Thoracic aorta (tissue), 2 donors: ENCODE measurements at regions not wholly inside any gene's neighbourhood (a gene's known extent, or its start where the extent isn't known, plus 50 kb on each side); places are given as distances from the start of the nearest gene placed in this dataset.

ENCODE experiments used
- ATAC-seq: fragments of 150-250 bp; one replicate; pipeline ENCODE4 v1.8.0; 2017; ENCODE audit warnings: low read depth; ENCODE audit not compliant: insufficient number of reproducible peaks, low FRiP score
- DNase-seq: peaks from one replicate; pipeline ENCODE4 v3.0.0-alpha.2; 2020; ENCODE audit warnings: low spot score
- H3K27ac ChIP-seq, 2 donors: fragments of 200-600 bp; sonication (generic); 1 replicate in 1 of 2; 2 replicates in 1 of 2; pipeline ENCODE4 v1.5.1; 2016; ENCODE audit warnings: mild to moderate bottlenecking in 2 of 2, moderate library complexity in 2 of 2
- H3K27me3 ChIP-seq: fragments of 200-600 bp; sonication (generic); replicated peaks from 2 replicates; pipeline ENCODE4 v1.6.0; 2016; ENCODE audit warnings: mild to moderate bottlenecking; ENCODE audit not compliant: insufficient read depth
- H3K36me3 ChIP-seq: fragments of 200-600 bp; sonication (generic); one replicate; pipeline ENCODE4 v1.5.1; 2016
- H3K4me1 ChIP-seq, 2 donors: fragments of 200-600 bp; sonication (generic); 1 replicate in 1 of 2; 2 replicates in 1 of 2; pipeline versions ENCODE4 v1.5.1 to v1.6.0; 2016; ENCODE audit warnings: low read depth in 2 of 2, mild to moderate bottlenecking in 1 of 2; ENCODE audit not compliant: control insufficient read depth in 1 of 2
- H3K4me3 ChIP-seq: fragments of 200-600 bp; sonication (generic); 2 replicates; pipeline ENCODE4 v1.5.1; 2016; ENCODE audit warnings: mild to moderate bottlenecking
- H3K9me3 ChIP-seq: fragments of 200-600 bp; sonication (generic); 2 replicates; pipeline ENCODE4 v1.5.1; 2016
- CTCF ChIP-seq: fragments of 200-600 bp; sonication (generic); IDR thresholded peaks from one replicate; pipeline ENCODE4 v1.5.1; 2019; ENCODE audit warnings: antibody characterized with exemption

DNA sequence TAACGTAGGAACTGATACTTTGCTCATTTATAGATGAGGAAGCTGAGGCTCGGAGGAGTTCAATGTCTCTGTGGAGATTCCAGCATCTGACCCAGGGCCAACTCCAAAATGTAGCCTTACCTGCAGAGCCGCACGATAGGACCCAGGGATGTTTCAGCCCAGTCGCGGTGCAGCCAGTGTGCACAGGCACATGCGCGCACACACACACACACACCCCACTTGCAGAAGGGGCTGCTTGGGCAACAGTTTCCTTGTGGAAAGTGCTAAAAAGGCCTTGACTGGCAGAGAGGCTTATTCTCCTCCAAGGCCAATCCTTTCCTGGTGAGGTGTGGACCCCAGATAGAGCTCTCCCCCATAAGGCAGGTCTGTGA, 101.7 kb downstream of the ZFP36L2 start:
- Histone ChIP-seq H3K36me3 (no peaks in the 10 kb centered on the region), H3K27me3 (no peaks in the 10 kb centered on the region), H3K4me1 (peaks cover 0 to 20% of the 10 kb centered on the region in 2 donors), H3K27ac (no peak overlapping the region), H3K9me3 (no peaks in the 10 kb centered on the region), H3K4me3 (no peak overlapping the region)
- no peak for DNase-seq
- ATAC-seq: no peak
- no peak for TF ChIP-seq CTCF

- DNase-seq: no peak
- H3K27me3 ChIP-seq: no peaks in the 10 kb centered on the region
These were observed 102.3 kb downstream of the ZFP36L2 start for GRCh38 chr2:43123981-43124686.

DNA sequence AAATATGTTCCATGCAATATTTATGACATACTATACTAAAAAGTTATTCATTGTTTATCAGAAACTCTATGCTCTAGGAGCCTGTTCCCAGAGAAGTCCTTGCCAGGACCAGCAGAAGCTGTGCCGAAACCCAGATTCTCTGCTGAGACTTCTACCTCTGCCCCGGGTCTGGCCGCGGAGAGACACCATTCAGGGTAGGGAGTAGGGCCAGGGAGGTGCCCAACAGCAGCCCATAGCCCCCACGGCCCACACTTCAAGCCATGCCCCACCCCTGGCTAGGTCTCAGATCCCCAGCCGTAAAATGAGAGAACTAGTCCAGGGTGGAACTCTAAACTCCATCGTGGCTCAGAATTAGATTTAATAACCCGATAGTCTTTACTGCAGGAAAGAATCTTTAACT, 102.9 kb downstream of the ZFP36L2 start:
- ATAC-seq: no peak
- Histone ChIP-seq H3K4me1 (peaks cover 0 to 10% of the 10 kb centered on the region in 2 donors), H3K27ac (no peak overlapping the region)

More at GRCh38 chr2:43123981-43124686, 102.3 kb downstream of the ZFP36L2 start:
- no peak for ATAC-seq
- H3K4me1 ChIP-seq: peaks cover 0 to 15% of the 10 kb centered on the region in 2 donors
- TF ChIP-seq CTCF: no peak
- no peaks in the 10 kb centered on the region for H3K9me3 ChIP-seq
- no peaks in the 10 kb centered on the region for H3K36me3 ChIP-seq
- no peak overlapping the region for H3K27ac ChIP-seq
- H3K4me3 ChIP-seq: no peak overlapping the region

DNA sequence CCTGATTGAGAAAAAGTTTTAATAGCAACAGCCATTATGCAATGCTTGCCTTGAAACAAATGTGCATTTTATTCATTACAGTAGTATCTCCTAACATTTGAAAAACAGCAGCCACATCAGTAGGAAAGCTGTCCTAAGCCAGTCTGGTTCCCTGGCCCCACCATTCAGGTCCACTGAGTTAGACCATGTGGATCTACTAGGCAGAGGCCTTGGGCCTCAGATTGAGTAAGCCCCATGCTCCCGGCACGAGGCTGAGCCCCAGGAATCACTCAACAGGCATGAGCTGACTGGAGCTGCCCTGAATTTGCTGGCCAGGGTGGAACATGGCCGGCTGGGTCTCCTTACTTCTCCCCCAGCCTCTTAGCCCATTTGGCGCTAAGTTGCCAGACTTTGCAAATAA, 103.4 kb downstream of the ZFP36L2 start:
- H3K36me3 ChIP-seq: no peaks in the 10 kb centered on the region
- TF ChIP-seq CTCF: no peak
- DNase-seq (no peak), ATAC-seq (no peak)
- no peaks in the 10 kb centered on the region for H3K9me3 ChIP-seq
- no peak overlapping the region for H3K4me3 ChIP-seq
- peaks cover 0 to 10% of the 10 kb centered on the region in 2 donors for H3K4me1 ChIP-seq
- no peak overlapping the region for H3K27ac ChIP-seq
- no peaks in the 10 kb centered on the region for H3K27me3 ChIP-seq

More for the DNA sequence above, 102.9 kb downstream of the ZFP36L2 start:
- TF ChIP-seq CTCF: no peak
- DNase-seq: no peak
- no peak overlapping the region for H3K4me3 ChIP-seq
- H3K27me3 ChIP-seq: no peaks in the 10 kb centered on the region
- H3K36me3 ChIP-seq: no peaks in the 10 kb centered on the region
- H3K9me3 ChIP-seq: no peaks in the 10 kb centered on the region

DNA sequence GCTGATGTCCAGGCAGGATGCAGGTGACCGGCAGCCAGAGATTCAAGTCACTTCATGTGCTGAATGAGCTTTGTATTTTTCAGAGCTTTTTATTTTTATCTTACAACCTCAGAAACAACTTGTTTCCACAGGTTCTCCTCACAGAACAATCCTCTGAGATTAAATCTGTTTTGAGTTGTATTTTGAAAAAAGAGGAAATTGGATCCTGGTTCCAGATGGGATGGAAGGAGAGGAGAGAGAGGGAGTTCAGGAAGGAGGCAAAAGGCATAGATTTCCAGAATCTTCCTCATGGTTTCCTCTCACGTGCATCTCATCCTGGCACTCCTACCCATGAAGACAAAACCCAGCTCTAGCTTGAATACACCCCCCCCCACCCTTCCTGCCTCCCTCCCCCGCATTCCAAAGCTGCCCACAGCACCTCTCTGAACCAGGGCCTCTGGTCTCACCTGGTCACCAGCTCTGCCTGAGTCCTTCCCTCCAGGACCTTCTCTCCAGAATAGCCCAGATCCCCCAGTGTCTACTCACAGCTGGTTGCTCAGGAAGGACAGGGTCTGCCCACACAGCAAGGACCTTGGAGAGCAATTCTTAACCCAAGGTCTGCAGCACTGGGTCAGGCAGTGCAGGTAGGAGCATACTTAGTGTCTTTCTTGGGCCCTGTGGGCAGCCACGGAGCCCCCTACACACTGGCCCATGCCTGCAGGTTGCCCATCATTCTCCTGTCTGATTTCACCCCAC, 104.7 kb downstream of the ZFP36L2 start:
- Histone ChIP-seq H3K27me3 (no peaks in the 10 kb centered on the region), H3K9me3 (no peaks in the 10 kb centered on the region), H3K36me3 (no peaks in the 10 kb centered on the region), H3K4me3 (no peak overlapping the region), H3K27ac (no peak overlapping the region), H3K4me1 (peaks cover 0 to 10% of the 10 kb centered on the region in 2 donors)
- DNase-seq (no peak), ATAC-seq (no peak)
- no peak for TF ChIP-seq CTCF
